GM12875 (cell line): ENCODE measurements at regions not wholly inside any gene's neighbourhood (a gene's known extent, or its start where the extent isn't known, plus 50 kb on each side); places are given as distances from the start of the nearest gene placed in this dataset.
"Not testable (repeated sequence)": the region's sequence is repeated elsewhere in the genome, so short reads cannot be mapped to it uniquely, and the experiment has no call there.

Experiments used
- H3K4me3 ChIP-seq: one replicate; pipeline ENCODE4 v1.5.1; 2011; ENCODE audit warnings: low read depth, low read length, control low read depth
- CTCF ChIP-seq: IDR thresholded peaks from 2 replicates; pipeline ENCODE4 v1.5.1; 2011; ENCODE audit warnings: low read depth, mild to moderate bottlenecking, control low read depth, inconsistent platforms, low read length, moderate library complexity, borderline replicate concordance; ENCODE audit not compliant: insufficient read depth

DNA sequence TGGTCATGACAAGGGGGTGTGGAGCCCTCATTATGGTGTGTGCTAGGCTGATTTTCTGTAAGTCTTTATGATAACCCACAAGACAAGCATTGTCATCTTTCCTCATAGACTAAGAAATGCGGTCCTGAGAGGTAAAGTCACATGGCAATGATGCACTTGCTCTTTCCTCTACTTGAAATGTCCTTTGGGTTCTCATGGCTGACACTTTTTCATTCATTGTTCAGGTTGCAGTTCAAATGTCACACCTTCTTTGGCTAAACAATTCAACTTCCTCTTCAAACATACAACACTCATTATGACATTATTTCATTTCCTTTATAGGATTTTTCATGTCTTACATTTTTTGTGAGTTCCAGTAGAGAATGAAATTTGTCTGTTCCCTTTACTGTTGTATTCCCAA is 323.6 kb upstream of the PRR16 start:
- no peak for TF ChIP-seq CTCF
- no peak overlapping the region for H3K4me3 ChIP-seq

- no peak overlapping the region for H3K4me3 ChIP-seq
- TF ChIP-seq CTCF: no peak
These were observed 323.0 kb upstream of the PRR16 start for GRCh38 chr5:120141076-120141475.

DNA sequence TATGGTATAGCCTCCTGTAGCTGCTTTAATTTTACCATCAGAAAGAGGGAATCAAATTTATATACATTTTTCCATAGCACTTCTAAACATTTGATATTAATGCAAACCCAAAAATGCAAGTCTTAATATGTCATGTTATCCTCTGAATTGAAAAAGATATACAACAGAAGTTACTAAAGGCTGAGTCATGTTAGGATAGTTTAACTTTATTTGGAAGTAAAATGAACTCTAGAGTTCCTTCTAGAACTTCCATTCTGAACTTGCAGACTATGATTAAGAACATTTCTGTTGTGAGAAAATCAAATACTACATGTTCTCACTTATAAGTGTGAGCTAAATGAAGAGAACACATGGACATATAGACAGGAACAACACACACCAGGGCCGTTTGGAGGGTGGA is 317.3 kb upstream of the PRR16 start:
- no peak overlapping the region for H3K4me3 ChIP-seq
- no peak for TF ChIP-seq CTCF

GRCh38 chr5:120147911-120148310 is 316.2 kb upstream of the PRR16 start:
- H3K4me3 ChIP-seq: not testable (repeated sequence)

DNA sequence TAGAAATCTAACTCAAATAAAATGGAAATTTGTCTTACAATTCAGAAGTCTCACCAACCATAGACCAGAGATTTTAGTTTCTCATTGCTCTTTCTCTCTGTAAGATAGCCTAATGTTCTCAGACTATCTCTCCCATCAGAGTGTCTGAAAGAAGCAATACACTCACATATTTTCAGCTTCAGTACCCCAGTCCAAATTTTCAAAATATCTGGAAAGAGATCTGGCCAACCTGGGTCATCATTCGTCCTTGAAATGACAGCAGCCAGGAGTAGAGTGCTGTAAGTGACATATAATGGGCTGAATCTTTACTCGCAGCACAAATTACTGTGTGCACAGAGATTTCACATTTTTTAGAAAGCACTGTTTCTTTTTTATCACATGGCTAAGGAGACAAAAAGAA is 313.3 kb upstream of the PRR16 start:
- no peak overlapping the region for H3K4me3 ChIP-seq
- no peak for TF ChIP-seq CTCF

DNA sequence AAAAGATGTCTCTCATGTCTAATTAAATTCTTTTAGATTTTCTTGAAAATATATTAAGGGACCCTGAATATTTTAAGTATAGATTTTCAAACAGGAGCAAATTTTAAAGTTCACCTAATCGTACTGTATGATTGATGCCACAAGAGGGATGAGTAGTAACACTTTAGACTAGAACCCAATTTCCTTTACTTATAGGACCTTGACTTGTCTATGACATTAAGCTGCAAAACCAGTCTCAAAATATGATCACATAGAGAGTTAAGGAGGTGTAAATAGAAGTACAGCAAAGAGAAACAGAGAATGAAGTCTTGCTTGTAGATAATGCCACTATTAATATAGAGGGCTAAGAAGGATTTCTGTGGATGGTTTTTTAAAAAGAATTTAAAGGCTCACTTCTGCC is 312.9 kb upstream of the PRR16 start:
- H3K4me3 ChIP-seq: no peak overlapping the region
- no peak for TF ChIP-seq CTCF

DNA sequence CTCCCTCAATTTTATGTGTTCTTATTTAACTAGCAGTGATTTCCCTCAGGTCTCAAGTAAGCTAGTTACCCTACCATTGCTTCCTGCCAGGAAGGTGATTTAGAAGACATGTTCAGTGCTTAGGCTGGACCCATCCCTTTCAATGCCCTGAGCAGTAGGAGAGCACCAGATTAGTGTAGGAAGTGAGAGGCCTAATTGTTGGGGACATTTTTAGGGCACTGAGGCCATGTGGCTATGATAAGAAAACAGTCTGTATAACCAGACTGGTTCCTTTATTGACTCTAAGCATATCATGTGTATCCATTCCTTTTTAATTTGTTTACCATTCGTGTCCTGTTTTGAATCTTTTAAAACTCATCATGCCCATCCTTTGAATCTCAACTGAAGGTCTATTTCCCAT is 312.3 kb upstream of the PRR16 start:
- TF ChIP-seq CTCF: no peak
- H3K4me3 ChIP-seq: no peak overlapping the region

- H3K4me3 ChIP-seq: no peak overlapping the region
- no peak for TF ChIP-seq CTCF
These were observed 311.6 kb upstream of the PRR16 start for GRCh38 chr5:120152472-120152871.
